HG03378 (cell line): ENCODE measurements at regions not wholly inside any gene's neighbourhood (a gene's known extent, or its start where the extent isn't known, plus 50 kb on each side); places are given as distances from the start of the nearest gene placed in this dataset.
"Not testable (repeated sequence)": the region's sequence is repeated elsewhere in the genome, so short reads cannot be mapped to it uniquely, and the experiment has no call there.

Source experiments
- ATAC-seq: cut with Tn5 transposase; IDR thresholded peaks from one replicate; pipeline ENCODE4 v1.9.1; 2021; ENCODE audit warnings: mild to moderate bottlenecking, moderate library complexity; ENCODE audit not compliant: unreplicated experiment

- ATAC-seq: no peak
Measured at GRCh38 chrX:14352511-14352910, 176.8 kb upstream of the GLRA2 start.

DNA sequence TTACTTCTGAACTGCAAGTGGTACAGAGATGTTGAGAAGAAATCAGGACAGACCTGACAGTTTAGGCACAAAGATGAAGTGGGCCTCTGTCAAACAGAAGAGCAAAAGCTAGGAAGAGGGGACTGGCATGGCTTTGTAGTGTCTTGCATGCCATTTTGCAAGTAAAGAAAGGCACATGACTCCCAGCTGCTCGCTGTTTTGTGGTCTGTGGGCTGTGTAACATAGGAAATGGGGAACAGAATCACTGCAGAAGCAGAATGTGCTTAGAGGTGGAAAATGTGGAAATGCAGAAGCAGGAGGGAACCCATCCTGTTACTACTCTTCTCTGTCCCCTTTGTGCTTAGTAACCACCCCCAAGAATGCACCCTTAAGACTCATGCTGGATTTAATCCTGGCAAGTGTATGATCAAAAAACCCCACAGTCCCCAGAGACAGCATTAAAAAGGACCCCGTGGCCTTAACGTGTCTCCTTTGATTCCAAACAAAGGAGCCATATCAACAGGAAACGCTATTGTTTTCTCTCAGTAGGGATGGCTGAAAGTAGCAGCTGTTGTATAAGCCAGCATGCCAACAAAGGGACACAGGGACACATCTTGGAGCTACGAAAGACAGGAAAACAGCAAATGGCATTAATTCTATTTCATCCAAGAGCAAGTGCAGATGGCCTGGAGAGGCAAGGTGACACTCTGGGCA lies 177.6 kb upstream of the GLRA2 start:
- no peak for ATAC-seq

DNA sequence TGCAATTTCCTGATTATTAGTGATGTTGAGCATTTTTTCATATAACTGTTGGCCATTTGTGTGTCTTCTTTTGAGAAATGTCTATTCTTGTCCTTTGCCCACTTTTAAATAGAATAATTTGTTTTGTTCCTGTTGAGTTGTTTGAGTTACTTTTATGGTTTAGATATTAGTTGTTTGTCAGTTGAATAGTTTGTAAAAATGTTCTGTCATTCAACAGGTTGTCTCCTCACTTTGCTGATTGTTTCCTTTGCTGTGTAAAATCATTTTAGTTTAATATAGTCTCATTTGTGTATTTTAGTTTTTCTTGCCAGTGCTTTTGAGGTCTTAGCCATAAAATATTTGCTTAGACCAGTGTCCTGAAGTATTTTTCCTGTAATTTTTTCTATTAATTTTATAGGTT lies 181.8 kb upstream of the GLRA2 start:
- no peak for ATAC-seq

- no peak for ATAC-seq
Measured at GRCh38 chrX:14344172-14344940, 185.0 kb upstream of the GLRA2 start.

- no peak for ATAC-seq
Measured at GRCh38 chrX:14309431-14309830, 219.9 kb upstream of the GLRA2 start.

GRCh38 chrX:14308976-14309375 lies 220.4 kb upstream of the GLRA2 start:
- not testable (repeated sequence) for ATAC-seq

DNA sequence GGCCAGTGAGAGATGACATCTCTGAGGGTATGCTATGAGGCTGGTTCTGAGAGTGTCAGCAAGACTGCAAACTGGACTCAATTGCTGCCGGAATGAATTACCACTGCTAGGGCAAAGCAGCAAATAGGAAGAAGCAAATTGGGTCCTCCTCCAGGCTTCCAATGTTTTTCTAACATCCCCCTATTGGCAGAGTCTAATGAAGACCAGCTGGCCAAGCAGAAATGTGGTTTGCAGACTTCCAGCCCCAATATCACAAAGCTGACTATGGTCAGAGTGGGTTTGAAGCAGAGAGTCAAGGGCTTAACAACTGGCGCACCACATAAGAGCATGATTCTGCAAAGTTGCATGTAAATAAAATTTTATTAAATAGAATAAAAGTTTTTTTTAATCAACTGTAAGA lies 225.4 kb upstream of the GLRA2 start:
- ATAC-seq: no peak

DNA sequence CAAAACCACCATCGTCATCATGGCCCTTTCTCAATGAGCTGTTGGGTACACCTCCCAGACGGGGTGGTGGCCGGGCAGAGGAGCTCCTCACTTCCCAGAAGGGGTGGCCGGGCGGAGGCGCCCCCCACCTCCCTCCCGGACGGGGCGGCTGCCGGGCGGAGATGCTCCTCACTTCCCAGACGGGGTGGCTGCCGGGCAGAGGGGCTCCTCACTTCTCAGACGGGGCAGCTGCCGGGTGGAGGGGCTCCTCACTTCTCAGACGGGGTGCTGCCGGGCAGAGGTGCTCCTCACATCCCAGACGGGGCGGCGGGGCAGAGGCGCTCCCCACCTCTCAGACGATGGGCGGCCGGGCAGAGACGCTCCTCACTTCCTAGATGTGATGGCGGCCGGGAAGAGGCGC lies 226.8 kb upstream of the GLRA2 start:
- not testable (repeated sequence) for ATAC-seq

DNA sequence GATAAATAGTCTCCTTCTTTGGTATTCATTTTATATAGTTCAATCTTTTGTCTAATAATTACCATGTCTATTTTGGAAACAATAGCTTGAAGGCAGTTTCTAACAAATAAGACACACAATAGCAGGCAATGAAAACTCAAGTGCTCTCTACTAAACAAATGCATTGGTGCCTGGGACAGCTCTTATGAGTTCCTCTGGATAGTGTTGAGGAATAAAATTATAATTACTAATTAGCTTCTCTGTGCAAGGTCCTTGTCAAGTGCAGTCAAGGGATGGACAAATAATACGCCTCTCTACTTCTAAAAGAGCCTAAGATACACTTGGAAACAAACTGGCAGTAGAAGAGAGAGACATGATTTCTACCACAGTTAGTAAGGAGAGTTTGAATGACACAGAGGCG lies 229.0 kb upstream of the GLRA2 start:
- ATAC-seq: no peak

DNA sequence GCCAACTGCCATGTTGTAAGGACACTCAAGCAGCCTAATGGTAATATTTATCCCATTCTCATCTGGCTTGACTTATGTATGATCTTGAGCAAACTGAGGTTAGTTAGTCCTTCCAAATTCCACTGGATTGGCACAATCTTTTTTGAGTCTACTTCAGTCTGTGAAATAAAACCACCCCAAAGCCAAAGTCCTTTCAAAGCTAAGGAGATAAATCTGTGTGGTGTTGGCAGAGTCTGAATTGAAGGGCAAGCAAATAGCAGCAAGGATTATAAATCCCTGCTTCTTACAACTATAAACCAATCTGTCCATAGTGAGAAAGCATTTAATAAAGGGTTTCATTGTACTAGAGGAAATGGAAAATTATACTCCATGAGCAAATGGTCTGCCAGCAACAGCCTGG lies 233.9 kb upstream of the GLRA2 start:
- no peak for ATAC-seq

DNA sequence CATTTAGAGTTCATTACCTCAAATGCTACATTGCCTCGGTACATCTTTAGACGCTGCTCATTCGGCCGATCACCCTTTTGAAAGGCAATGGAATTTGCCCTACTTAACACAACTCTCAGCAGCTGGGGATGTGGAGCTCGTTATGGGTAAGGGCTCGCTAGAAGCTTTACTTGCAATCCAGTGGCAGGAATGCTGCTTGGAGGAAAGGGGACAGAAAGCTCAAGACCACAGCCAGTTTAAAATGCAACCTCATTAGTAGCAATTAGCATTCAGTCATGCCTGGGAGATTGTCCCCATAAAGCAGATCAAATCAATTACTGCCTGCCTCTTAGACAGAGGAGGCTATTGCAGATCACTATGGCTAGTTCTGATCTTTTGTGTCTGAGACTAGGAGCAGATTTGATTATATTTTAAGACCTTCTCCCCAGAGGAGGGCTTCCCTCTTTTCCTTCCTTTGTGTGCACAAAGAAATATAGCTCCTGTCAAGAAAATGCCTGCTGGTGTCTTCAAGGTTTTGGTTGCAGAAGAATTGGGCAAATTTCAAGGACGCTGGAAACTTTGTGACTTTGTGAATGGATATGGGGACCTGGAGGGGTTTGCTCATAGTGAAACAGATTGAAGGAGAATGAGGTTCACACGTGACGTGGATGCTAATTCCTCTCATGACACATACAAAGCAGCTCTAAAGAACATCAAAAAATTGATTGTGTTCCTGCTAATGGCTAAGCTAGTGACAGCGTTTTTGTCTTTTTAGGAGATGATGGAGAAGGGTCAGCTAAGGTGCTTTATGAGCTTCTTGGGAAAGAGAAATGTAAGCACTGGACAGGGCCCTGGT lies 237.5 kb upstream of the GLRA2 start:
- no peak for ATAC-seq

DNA sequence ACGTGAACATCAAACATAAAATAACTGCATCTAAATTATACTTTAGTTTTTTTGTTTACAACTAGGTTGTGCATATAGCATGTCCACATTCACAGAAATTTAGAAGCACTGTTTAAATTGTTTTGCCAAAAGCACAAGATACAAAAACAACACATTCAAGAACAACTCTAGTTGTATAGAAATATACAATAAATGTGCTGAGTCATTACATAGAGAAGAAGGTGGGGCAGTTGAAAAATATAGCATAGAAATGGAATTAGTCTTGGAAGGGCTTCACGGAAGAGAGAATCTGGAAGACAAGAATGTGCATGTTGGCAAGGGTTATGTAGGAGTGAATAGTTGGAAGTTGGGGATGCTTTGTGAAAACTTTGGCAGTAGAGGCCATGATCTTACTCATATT lies 239.0 kb upstream of the GLRA2 start:
- no peak for ATAC-seq

DNA sequence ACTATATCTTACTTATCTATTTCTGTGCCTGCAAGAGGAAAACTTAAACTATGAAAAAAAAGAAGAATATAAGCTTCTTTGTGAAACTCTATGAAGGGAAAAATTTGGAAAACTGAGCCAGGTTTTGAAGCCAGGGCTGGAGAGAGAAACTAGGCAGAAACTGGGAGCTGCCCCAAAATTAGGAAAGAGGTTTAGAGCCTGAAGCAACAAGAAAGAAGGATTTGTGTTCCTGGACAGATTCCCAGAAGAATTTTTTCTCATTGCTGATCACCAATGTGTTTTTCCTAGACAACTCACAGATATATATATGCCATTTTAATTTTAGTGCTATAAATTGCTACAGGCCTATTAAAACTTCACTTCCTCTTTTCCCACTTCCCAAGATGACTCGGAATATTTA lies 245.0 kb upstream of the GEMIN8 start:
- no peak for ATAC-seq

GRCh38 chrX:14267216-14267615 lies 237.5 kb upstream of the GEMIN8 start:
- ATAC-seq: no peak

DNA sequence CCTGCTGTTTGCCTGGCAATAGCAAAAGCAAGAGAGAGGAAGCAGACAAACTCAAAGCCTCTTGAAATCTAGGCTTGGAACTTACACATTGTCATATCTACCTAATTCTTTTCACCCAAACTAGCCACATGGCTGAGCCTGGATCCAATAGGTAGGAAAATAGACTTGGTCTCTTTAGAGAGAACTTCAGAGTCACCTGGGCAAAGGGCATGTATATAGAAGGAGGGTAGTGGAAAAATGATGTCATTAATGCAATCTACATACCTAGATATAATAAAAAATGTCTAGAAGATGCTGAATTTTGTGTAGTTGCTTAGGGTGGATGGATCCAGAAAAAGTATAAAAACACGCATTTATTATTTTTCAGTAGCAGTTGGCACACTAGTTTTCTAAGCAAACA lies 237.0 kb upstream of the GEMIN8 start:
- no peak for ATAC-seq

- ATAC-seq: no peak
Measured at GRCh38 chrX:14243823-14244222, 214.1 kb upstream of the GEMIN8 start.

DNA sequence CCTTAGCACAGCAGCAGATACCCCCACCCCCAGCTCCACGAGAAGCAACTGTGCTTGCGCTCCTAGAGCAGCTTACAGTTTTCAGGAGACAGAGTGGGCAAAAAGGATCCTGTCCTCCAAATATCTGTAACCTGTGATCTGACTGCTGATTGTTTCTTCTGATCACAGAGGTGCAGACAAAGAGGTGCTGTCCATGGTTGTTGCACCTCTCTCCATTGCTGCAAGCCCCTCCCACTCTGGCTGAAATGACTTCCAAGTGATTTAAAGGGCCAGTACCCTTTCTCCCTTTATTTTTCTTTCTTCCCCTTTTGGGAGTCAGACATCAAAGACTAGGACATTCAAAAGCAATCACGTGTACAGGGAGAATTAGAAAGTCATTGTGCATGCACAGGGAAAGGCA lies 205.3 kb upstream of the GEMIN8 start:
- ATAC-seq: no peak

DNA sequence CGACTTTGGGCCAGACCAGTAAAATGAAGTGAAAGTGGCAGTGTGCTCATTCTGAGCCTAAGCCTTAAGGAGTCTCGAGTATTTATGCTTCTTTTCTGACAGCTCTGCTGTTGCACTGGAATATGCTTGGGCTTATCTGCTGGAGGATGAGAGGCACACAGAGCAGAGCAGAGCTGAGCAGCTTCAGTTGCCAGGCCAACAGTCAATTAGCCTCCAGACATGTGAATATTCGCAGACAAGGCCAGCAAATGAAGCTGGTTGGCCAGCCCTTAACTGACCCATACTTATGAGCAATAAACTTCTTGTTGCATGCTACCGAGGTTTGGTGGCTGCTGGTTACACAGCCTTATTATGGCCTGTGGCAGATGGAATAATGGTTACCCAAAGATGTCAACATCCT lies 203.0 kb upstream of the GEMIN8 start:
- no peak for ATAC-seq

DNA sequence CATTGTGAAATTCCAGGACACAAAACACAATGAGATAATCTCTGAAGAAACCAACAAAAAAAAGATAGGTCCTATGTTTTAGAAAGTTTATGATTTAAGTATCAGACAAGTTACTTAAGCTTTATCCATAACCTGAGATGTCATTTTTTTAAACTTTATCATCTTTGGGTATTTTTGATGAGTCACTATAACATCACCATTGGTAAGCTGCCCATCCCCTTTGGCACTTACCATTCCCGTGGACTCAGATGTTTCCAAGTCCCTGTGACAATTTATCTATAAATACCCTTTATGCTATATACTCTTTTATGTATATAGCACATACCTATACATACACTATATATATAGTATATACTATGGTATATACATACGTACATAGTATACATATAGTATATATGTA lies 198.9 kb upstream of the GEMIN8 start:
- ATAC-seq: no peak

- ATAC-seq: no peak
Measured at GRCh38 chrX:14220386-14220944, 190.8 kb upstream of the GEMIN8 start.

DNA sequence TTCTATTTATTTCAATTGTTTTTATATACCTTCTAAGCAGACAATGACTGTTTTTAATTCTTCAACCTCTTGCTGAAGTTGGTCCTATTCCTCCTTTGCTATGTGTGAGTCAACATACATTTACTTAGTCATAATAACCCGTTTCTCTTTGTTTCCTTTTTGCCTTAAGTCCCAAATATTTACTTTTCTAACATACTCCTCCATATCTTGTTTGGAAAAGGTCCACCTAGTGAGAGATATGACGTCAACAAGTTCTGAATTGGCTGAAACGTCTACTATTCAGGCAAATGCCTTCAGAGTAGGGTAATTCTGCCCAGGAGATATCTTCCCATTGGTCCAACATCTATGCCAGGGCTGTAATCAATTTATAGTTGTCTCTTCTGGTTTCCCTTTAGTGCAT lies 179.3 kb upstream of the GEMIN8 start:
- no peak for ATAC-seq
